HCT116 (cell line): ENCODE measurements at regions not wholly inside any gene's neighbourhood (a gene's known extent, or its start where the extent isn't known, plus 50 kb on each side); places are given as distances from the start of the nearest gene placed in this dataset.

Experiments
- ATAC-seq: fragments of 200-7000 bp; cut with Tn5 transposase; 2 replicates; pipeline ENCODE4 v1.9.1; 2020; ENCODE audit warnings: mild to moderate bottlenecking, moderate library complexity
- BruUV-seq: library from RNA; stranded (reverse); fragments of 400-500 nt; replicated peaks from 2 replicates; lab custom pipeline; 2021; lab: Mats Ljungman, UMichigan
- CTCF ChIA-PET: fragments of 300-600 bp; sonication (Branson Sonifier 250); formaldehyde crosslinking; loops from one replicate; lab custom pipeline; 2021; ENCODE audit warnings: antibody characterized with exemption; lab: Charles Lee
- POLR2A ChIA-PET: fragments of 300-600, 350-600 bp; sonication (Branson Sonifier 250); formaldehyde crosslinking; loops from one replicate; lab custom pipeline; 2021; ENCODE audit warnings: antibody characterized with exemption; lab: Charles Lee
- RAD21 ChIA-PET, 2 experiments: fragments of 300-600 bp; sonication (Branson Sonifier 250); formaldehyde crosslinking; loops; one replicate each; lab custom pipeline; 2023; ENCODE audit warnings: low total read pairs in 2 of 2; ENCODE audit not compliant: uncharacterized antibody in 2 of 2, unreplicated experiment in 2 of 2, low non-redundant PET in 1 of 2; lab: Charles Lee
- DNase-seq: peaks from one replicate; pipeline ENCODE4 v3.0.0-alpha.2; 2010; ENCODE audit warnings: low read depth, low spot score
- H2AFZ ChIP-seq: fragments of 200-600 bp; shearing (Covaris generic), sonication (generic); 2 replicates; pipeline ENCODE4 v1.6.1; 2017; ENCODE audit warnings: low read depth, mixed run types, mixed read lengths, antibody characterized with exemption, low read length; ENCODE audit not compliant: poor library complexity, severe bottlenecking
- H3K27ac ChIP-seq: 2 replicates; pipeline ENCODE4 v1.5.1; 2012; ENCODE audit warnings: low read depth, low read length
- H3K27me3 ChIP-seq: fragments of 200-600 bp; sonication (generic); 2 replicates; pipeline ENCODE4 v1.6.1; 2016; ENCODE audit warnings: mixed run types, low read length, mixed read lengths; ENCODE audit not compliant: insufficient read depth
- H3K36me3 ChIP-seq, 2 experiments: fragments of 200-500 bp in 1 of 2; fragments of 200-600 bp in 1 of 2; sonication (Bioruptor generic) in 1 of 2; sonication (generic) in 1 of 2; 2 replicates each; pipeline versions ENCODE4 v1.5.1 to v1.6.1; 2014 to 2016; ENCODE audit warnings: low read length in 2 of 2, inconsistent platforms in 1 of 2, mixed read lengths in 1 of 2, mixed run types in 1 of 2; ENCODE audit not compliant: insufficient read depth in 2 of 2, control insufficient read depth in 1 of 2
- H3K4me1 ChIP-seq, 2 experiments: fragments of 200-600 bp in 1 of 2; sonication (generic) in 1 of 2; 2 replicates each; pipeline versions ENCODE4 v1.5.1 to v1.6.1; 2012 to 2017; ENCODE audit warnings: low read length in 2 of 2, inconsistent platforms in 1 of 2, mild to moderate bottlenecking in 1 of 2, mixed read lengths in 1 of 2, mixed run types in 1 of 2, moderate library complexity in 1 of 2; ENCODE audit not compliant: insufficient read depth in 2 of 2, control insufficient read depth in 1 of 2
- H3K4me2 ChIP-seq: fragments of 200-600 bp; sonication (generic); 2 replicates; pipeline ENCODE4 v1.6.1; 2017; ENCODE audit warnings: mixed run types, low read length, mixed read lengths
- H3K4me3 ChIP-seq, 2 experiments: fragments of 200-600 bp in 1 of 2; sonication (generic) in 1 of 2; replicated peaks in 1 of 2; 2 replicates each; pipeline ENCODE4 v1.5.1; 2011 to 2016; ENCODE audit warnings: low read length in 2 of 2, control low read depth in 1 of 2, low read depth in 1 of 2, mild to moderate bottlenecking in 1 of 2, mixed read lengths in 1 of 2, mixed run types in 1 of 2
- H3K79me2 ChIP-seq: fragments of 200-600 bp; sonication (generic); 2 replicates; pipeline ENCODE4 v1.6.1; 2017; ENCODE audit warnings: mild to moderate bottlenecking, mixed run types, low read length, moderate library complexity, mixed read lengths; ENCODE audit not compliant: insufficient read depth
- H3K9ac ChIP-seq: fragments of 200-600 bp; sonication (generic); 2 replicates; pipeline ENCODE4 v1.6.1; 2016; ENCODE audit warnings: low read length, mixed read lengths
- H3K9me2 ChIP-seq: fragments of 200-600 bp; sonication (generic), shearing (Covaris generic); 2 replicates; pipeline ENCODE4 v1.6.1; 2017; ENCODE audit warnings: mixed run types, mild to moderate bottlenecking, moderate library complexity; ENCODE audit not compliant: insufficient read depth
- H3K9me3 ChIP-seq, 2 experiments: fragments of 200-500 bp in 1 of 2; fragments of 200-600 bp in 1 of 2; sonication (Bioruptor generic) in 1 of 2; sonication (generic) in 1 of 2; 2 replicates each; pipeline ENCODE4 v1.6.1; 2014 to 2017; ENCODE audit warnings: low read length in 2 of 2, mixed read lengths in 2 of 2, inconsistent platforms in 1 of 2, low read depth in 1 of 2, mild to moderate bottlenecking in 1 of 2, mixed run types in 1 of 2, moderate library complexity in 1 of 2; ENCODE audit not compliant: control insufficient read depth in 1 of 2, insufficient read depth in 1 of 2
- H4K20me1 ChIP-seq: fragments of 200-600 bp; sonication (generic), shearing (Covaris generic); 2 replicates; pipeline ENCODE4 v1.6.1; 2017; ENCODE audit warnings: mixed run types, mild to moderate bottlenecking, moderate library complexity; ENCODE audit not compliant: insufficient read depth
- ATF3 ChIP-seq: IDR thresholded peaks from 2 replicates; pipeline ENCODE4 v1.6.1; 2012
- CEBPB ChIP-seq: IDR thresholded peaks from 2 replicates; pipeline ENCODE4 v1.6.1; 2012; ENCODE audit warnings: low read depth
- CTCF ChIP-seq, 3 experiments: fragments of 200-600 bp in 1 of 3; sonication (generic) in 1 of 3; IDR thresholded peaks in 2 of 3; conservative IDR thresholded peaks in 1 of 3; 2 replicates each; pipeline ENCODE4 v1.5.1; 2012 to 2017; ENCODE audit warnings: low read depth in 2 of 3, low read length in 2 of 3, antibody characterized with exemption in 1 of 3, borderline replicate concordance in 1 of 3, control low read depth in 1 of 3, mild to moderate bottlenecking in 1 of 3, mixed read lengths in 1 of 3, mixed run types in 1 of 3, moderate library complexity in 1 of 3; ENCODE audit not compliant: insufficient read depth in 1 of 3
- EGR1 ChIP-seq: IDR thresholded peaks from 2 replicates; pipeline ENCODE4 v1.6.1; 2012; ENCODE audit warnings: low read depth
- ELF1 ChIP-seq: IDR thresholded peaks from 2 replicates; pipeline ENCODE4 v1.6.1; 2012; ENCODE audit warnings: low read depth, borderline replicate concordance
- FOSL1 ChIP-seq: IDR thresholded peaks from 2 replicates; pipeline ENCODE4 v1.6.1; 2012; ENCODE audit warnings: low read depth
- MAX ChIP-seq: IDR thresholded peaks from 2 replicates; pipeline ENCODE4 v1.6.1; 2012
- POLR2A ChIP-seq: IDR thresholded peaks from 2 replicates; pipeline ENCODE4 v1.7.0; 2011; ENCODE audit warnings: borderline replicate concordance; ENCODE audit not compliant: insufficient read depth, insufficient read length; ENCODE audit errors: extremely low read depth
- POLR2AphosphoS5 ChIP-seq: IDR thresholded peaks from 2 replicates; pipeline ENCODE4 v1.6.1; 2011; ENCODE audit warnings: mild to moderate bottlenecking, low read depth, low read length, moderate library complexity
- RAD21 ChIP-seq: IDR thresholded peaks from 2 replicates; pipeline ENCODE4 v1.6.1; 2012; ENCODE audit warnings: low read depth, mild to moderate bottlenecking
- SP1 ChIP-seq: IDR thresholded peaks from 2 replicates; pipeline ENCODE4 v1.6.1; 2012; ENCODE audit warnings: low read depth
- YY1 ChIP-seq: IDR thresholded peaks from 2 replicates; pipeline ENCODE4 v1.6.1; 2011; ENCODE audit warnings: low read length, low read depth, moderate library complexity, mild to moderate bottlenecking; ENCODE audit not compliant: insufficient replicate concordance; ENCODE audit errors: extremely low read depth
- ZFX ChIP-seq: fragments of 450-650 bp; IDR thresholded peaks from 2 replicates; pipeline ENCODE4 v1.6.1; 2017
- intact Hi-C: fragments of 100-400 bp; cut with micrococcal nuclease; formaldehyde crosslinking; loops from 2 replicates; pipeline ENCODE4 v1.10.0; 2022

GRCh38 chr14:71597287-71597920 is 334.8 kb upstream of the RGS6 start:
- ChIA-PET CTCF (no interaction called here), POLR2A (no interaction called here), RAD21 (no interaction called here)
- no peak for ATAC-seq
- Histone ChIP-seq H3K79me2 (peaks cover 6% of the 10 kb centered on the region; the same call in 1 of the 2 replicates), H3K9me2 (no peaks in the 10 kb centered on the region), H3K27ac (no peak overlapping the region), H3K9me3 (peaks cover 0 to 6% of the 10 kb centered on the region in 2 experiments; a peak in 1 of 4 replicates), H2AFZ (no peak overlapping the region), H3K4me1 (peaks cover 2 to 4% of the 10 kb centered on the region in 2 experiments), H3K4me3 (no peak overlapping the region), H3K9ac (no peak overlapping the region), H3K4me2 (no peak overlapping the region), H4K20me1 (no peaks in the 10 kb centered on the region), H3K27me3 (no peaks in the 10 kb centered on the region), H3K36me3 (no peaks in the 10 kb centered on the region)
- no TSS peak for BruUV-seq
- intact Hi-C loops, result no loop called here
- TF ChIP-seq SP1 (no peak), POLR2AphosphoS5 (no peak), MAX (no peak), RAD21 (no peak), YY1 (no peak), ELF1 (no peak), EGR1 (no peak), ZFX (no peak), FOSL1 (no peak), ATF3 (no peak), POLR2A (no peak), CEBPB (no peak), CTCF (IDR thresholded peaks at IDR 0.05 in 2 of 3, conservative IDR thresholded peaks at IDR 0.05 in 1 of 3; ENCODE audit: borderline replicate concordance in 1 of 3, insufficient read depth in 1 of 3, low read depth in 2 of 3, low read length in 2 of 3) (no peak)
- DNase-seq, result no peak
